IMR-90 (cell line): ENCODE measurements at regions not wholly inside any gene's neighbourhood (a gene's known extent, or its start where the extent isn't known, plus 50 kb on each side); places are given as distances from the start of the nearest gene placed in this dataset.

Source experiments
- ATAC-seq: fragments of 200-7000 bp; cut with Tn5 transposase; 2 replicates; pipeline ENCODE4 v1.9.1; 2020; ENCODE audit warnings: low read depth, mild to moderate bottlenecking, moderate library complexity
- BruUV-seq: library from RNA; stranded (reverse); fragments of 400-500 nt; replicated peaks from 2 replicates; lab custom pipeline; 2021; lab: Mats Ljungman, UMichigan
- CTCF ChIA-PET: fragments of 300-600 bp; formaldehyde crosslinking; extraction: SDS; loops from one replicate; lab custom pipeline; 2021; ENCODE audit warnings: antibody characterized with exemption; lab: Yijun Ruan, JAX
- POLR2A ChIA-PET: fragments of 300-600 bp; sonication (Branson Sonifier 250); formaldehyde crosslinking; loops from one replicate; lab custom pipeline; 2022; ENCODE audit warnings: antibody characterized with exemption; ENCODE audit not compliant: unreplicated experiment; lab: Charles Lee
- DNase-seq: peaks from one replicate; pipeline ENCODE4 v3.0.0; 2013
- H2AFZ ChIP-seq: replicated peaks from 2 replicates; pipeline ENCODE3; 2013; ENCODE audit warnings: low read length, mild to moderate bottlenecking; ENCODE audit not compliant: poor library complexity
- H2AK5ac ChIP-seq: 2 replicates; pipeline ENCODE4 v1.6.1; 2013; ENCODE audit warnings: low read depth, low read length, inconsistent platforms
- H2AK9ac ChIP-seq: replicated peaks from 2 replicates; pipeline ENCODE3; 2013; ENCODE audit warnings: mild to moderate bottlenecking, low read depth, low read length, moderate library complexity; ENCODE audit not compliant: poor library complexity
- H2BK120ac ChIP-seq: 2 replicates; pipeline ENCODE4 v1.6.1; 2013; ENCODE audit warnings: low read depth, low read length, inconsistent platforms
- H2BK15ac ChIP-seq: 3 replicates; pipeline ENCODE4 v1.6.1; 2013; ENCODE audit warnings: low read depth, low read length, inconsistent platforms
- H2BK20ac ChIP-seq: 2 replicates; pipeline ENCODE4 v1.6.1; 2013; ENCODE audit warnings: low read depth, mild to moderate bottlenecking, inconsistent platforms, low read length, moderate library complexity
- H2BK5ac ChIP-seq: 2 replicates; pipeline ENCODE4 v1.6.1; 2013; ENCODE audit warnings: mild to moderate bottlenecking, low read depth, low read length, inconsistent platforms; ENCODE audit not compliant: poor library complexity, severe bottlenecking
- H3K14ac ChIP-seq: replicated peaks from 2 replicates; pipeline ENCODE4 v1.6.1; 2013; ENCODE audit warnings: low read depth, low read length, inconsistent platforms
- H3K18ac ChIP-seq: 2 replicates; pipeline ENCODE4 v1.6.1; 2013; ENCODE audit warnings: low read depth, low read length, control low read depth
- H3K23ac ChIP-seq: 2 replicates; pipeline ENCODE4 v1.6.1; 2013; ENCODE audit warnings: low read depth, low read length, inconsistent platforms
- H3K27ac ChIP-seq: 2 replicates; pipeline ENCODE4 v1.5.1; 2013; ENCODE audit warnings: mild to moderate bottlenecking, control low read depth, low read length; ENCODE audit not compliant: insufficient read depth
- H3K27me3 ChIP-seq: 2 replicates; pipeline ENCODE4 v1.6.1; 2013; ENCODE audit warnings: low read length; ENCODE audit not compliant: control insufficient read depth, insufficient read depth
- H3K36me3 ChIP-seq: 2 replicates; pipeline ENCODE4 v1.6.1; 2013; ENCODE audit warnings: low read length, mixed read lengths; ENCODE audit not compliant: control insufficient read depth, insufficient read depth
- H3K4ac ChIP-seq: 2 replicates; pipeline ENCODE4 v1.6.1; 2013; ENCODE audit warnings: low read depth, low read length, inconsistent platforms
- H3K4me1 ChIP-seq: 2 replicates; pipeline ENCODE4 v1.6.1; 2013; ENCODE audit warnings: low read length, mixed read lengths; ENCODE audit not compliant: control insufficient read depth, insufficient read depth
- H3K4me2 ChIP-seq: 2 replicates; pipeline ENCODE4 v1.6.1; 2013; ENCODE audit warnings: low read depth, mild to moderate bottlenecking, control low read depth, low read length, moderate library complexity
- H3K4me3 ChIP-seq: 2 replicates; pipeline ENCODE4 v1.5.1; 2013; ENCODE audit warnings: low read depth, mild to moderate bottlenecking, control low read depth, low read length, moderate library complexity; ENCODE audit not compliant: insufficient read depth
- H3K56ac ChIP-seq: 2 replicates; pipeline ENCODE4 v1.6.1; 2013; ENCODE audit warnings: low read length, inconsistent platforms; ENCODE audit not compliant: insufficient read depth; ENCODE audit errors: extremely low read depth
- H3K79me1 ChIP-seq, 2 experiments: 2 replicates each; pipeline ENCODE4 v1.6.1; 2013; ENCODE audit warnings: low read length in 2 of 2, inconsistent platforms in 1 of 2, low read depth in 1 of 2
- H3K9ac ChIP-seq: 2 replicates; pipeline ENCODE4 v1.6.1; 2013; ENCODE audit warnings: low read depth, low read length, control low read depth
- H3K9me1 ChIP-seq: 2 replicates; pipeline ENCODE4 v1.6.1; 2013; ENCODE audit warnings: low read length, inconsistent platforms; ENCODE audit not compliant: insufficient read depth
- H3K9me3 ChIP-seq: 2 replicates; pipeline ENCODE4 v1.6.1; 2013; ENCODE audit warnings: low read length; ENCODE audit not compliant: control insufficient read depth, insufficient read depth
- H4K20me1 ChIP-seq: 2 replicates; pipeline ENCODE4 v1.6.1; 2013; ENCODE audit warnings: low read length, inconsistent platforms; ENCODE audit not compliant: insufficient read depth
- H4K5ac ChIP-seq: 2 replicates; pipeline ENCODE4 v1.6.1; 2013; ENCODE audit warnings: mild to moderate bottlenecking, low read depth, low read length, control low read depth
- H4K8ac ChIP-seq, 2 experiments: 2 replicates each; pipeline ENCODE4 v1.6.1; 2013; ENCODE audit warnings: low read depth in 2 of 2, low read length in 2 of 2, control low read depth in 1 of 2, inconsistent platforms in 1 of 2
- H4K91ac ChIP-seq: 2 replicates; pipeline ENCODE4 v1.6.1; 2013; ENCODE audit warnings: low read depth, low read length, inconsistent platforms; ENCODE audit not compliant: insufficient read depth
- CEBPB ChIP-seq: IDR thresholded peaks from 2 replicates; pipeline ENCODE4 v1.6.1; 2012; ENCODE audit warnings: low read depth, low read length, improper control_type of control experiment
- CHD1 ChIP-seq: IDR thresholded peaks from 2 replicates; pipeline ENCODE4 v1.6.1; 2012; ENCODE audit warnings: low read depth, low read length, improper control_type of control experiment
- MAFK ChIP-seq: IDR thresholded peaks from 2 replicates; pipeline ENCODE4 v1.6.1; 2012; ENCODE audit warnings: low read depth, low read length, improper control_type of control experiment
- MAZ ChIP-seq: IDR thresholded peaks from 2 replicates; pipeline ENCODE4 v1.6.1; 2012; ENCODE audit warnings: low read depth, mild to moderate bottlenecking, low read length, improper control_type of control experiment, moderate library complexity, borderline replicate concordance
- MXI1 ChIP-seq: IDR thresholded peaks from 2 replicates; pipeline ENCODE4 v1.6.1; 2012; ENCODE audit warnings: low read depth, mild to moderate bottlenecking, low read length, moderate library complexity, borderline replicate concordance
- NFE2L2 ChIP-seq: fragments of 150-350 bp; IDR thresholded peaks from 2 replicates; pipeline ENCODE4 v1.6.1; 2016; ENCODE audit warnings: low read depth, mild to moderate bottlenecking, low read length
- POLR2A ChIP-seq: IDR thresholded peaks from 2 replicates; pipeline ENCODE4 v1.6.1; 2012; ENCODE audit warnings: mild to moderate bottlenecking, low read depth, low read length
- RAD21 ChIP-seq: IDR thresholded peaks from 2 replicates; pipeline ENCODE4 v1.6.1; 2012; ENCODE audit warnings: low read length, improper control_type of control experiment
- RFX5 ChIP-seq: IDR thresholded peaks from 2 replicates; pipeline ENCODE4 v1.8.0; 2012; ENCODE audit warnings: low read depth, mild to moderate bottlenecking, low read length, moderate library complexity
- SMC3 ChIP-seq: fragments of 150-350 bp; IDR thresholded peaks from 2 replicates; pipeline ENCODE4 v1.6.1; 2016; ENCODE audit warnings: low read depth, mild to moderate bottlenecking, antibody characterized with exemption, low read length, moderate library complexity
- WGBS, 2 experiments: methylation state at CpG; one replicate each; pipeline versions ENCODE4 v1.1.5 to v1.1.7; 2013; ENCODE audit warnings: missing lambda C conversion rate in 2 of 2; ENCODE audit not compliant: insufficient read length in 1 of 2; ENCODE audit errors: extremely low coverage in 2 of 2; 5-methylcytosine and 5-hydroxymethylcytosine counted together
- dilution Hi-C: fragments of 300-500 bp; cut with HindIII; formaldehyde crosslinking; loops from one replicate; pipeline ENCODE4 v1.14.3; 2018; ENCODE audit warnings: low sequenced_read_pairs; ENCODE audit not compliant: unreplicated experiment
- in situ Hi-C: fragments of 300-500 bp; cut with MboI; formaldehyde crosslinking; loops from 3 replicates; pipeline ENCODE4 v1.14.3; 2019; ENCODE audit warnings: low sequenced_read_pairs, inconsistent platforms, mixed read lengths
- intact Hi-C: fragments of 100-400 bp; cut with micrococcal nuclease; formaldehyde crosslinking; loops from 2 replicates; pipeline ENCODE4 v1.10.0; 2022
- TF ChIP-seq, protein P1 (sequence below): fragments of 150-350 bp; IDR thresholded peaks from 2 replicates; pipeline ENCODE4 v1.6.1; 2017; ENCODE audit warnings: mild to moderate bottlenecking, antibody characterized with exemption, low read length, low read depth
- TF ChIP-seq, protein P2 (sequence below): conservative IDR thresholded peaks from 2 replicates; pipeline ENCODE4 v1.5.1; 2012; ENCODE audit warnings: mild to moderate bottlenecking, low read depth, low read length, improper control_type of control experiment

DNA sequence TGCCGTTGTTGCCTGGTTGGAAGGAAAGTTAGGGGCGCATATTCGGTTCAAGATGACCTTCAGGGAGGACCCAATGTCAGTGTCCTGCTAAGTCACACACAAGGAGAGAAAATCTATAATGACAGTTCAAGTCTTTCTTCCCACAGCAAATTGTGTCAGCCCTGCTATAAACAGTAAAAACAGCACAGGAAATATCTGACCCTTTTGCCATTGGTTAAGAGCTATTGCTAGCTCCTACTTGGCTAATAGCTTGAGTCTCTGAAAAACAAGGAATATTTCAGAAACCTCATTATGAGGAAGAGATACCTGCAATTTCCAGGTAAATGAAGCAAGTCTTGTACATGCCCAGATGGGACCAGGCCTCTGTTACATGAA is 175.6 kb downstream of the SKIDA1 start:
- Histone ChIP-seq H4K5ac (no peak overlapping the region), H3K18ac (no peak overlapping the region; the same call in 1 of the 2 replicates), H3K4me1 (peaks cover 3% of the 10 kb centered on the region), H3K9ac (no peak overlapping the region), H2BK20ac (no peak overlapping the region; the same call in none of the 2 replicates), H3K23ac (peak overlapping the region; percentile 28; the same call in 1 of the 2 replicates), H3K56ac (no peak overlapping the region), H3K4ac (no peak overlapping the region), H2BK5ac (peak overlapping the region; percentile 30), H2AK9ac (no peak overlapping the region), H3K27ac (no peak overlapping the region), H4K20me1 (peaks cover 7% of the 10 kb centered on the region; the same call in 1 of the 2 replicates), H3K9me1 (no peaks in the 10 kb centered on the region), H3K4me3 (no peak overlapping the region), H2AFZ (no peak overlapping the region), H2BK120ac (no peak overlapping the region), H3K27me3 (no peaks in the 10 kb centered on the region), H3K79me1 (no peaks in the 10 kb centered on the region), H4K91ac (no peak overlapping the region), H3K14ac (no peak overlapping the region), H2BK15ac (0 out of 3 replicates have a peak overlapping the region, but pooled peaks have one; percentile 33), H3K9me3 (peaks cover 4% of the 10 kb centered on the region; the same call in 1 of the 2 replicates), H3K4me2 (peak overlapping the region; percentile 34), H3K36me3 (no peaks in the 10 kb centered on the region), H4K8ac (0 out of 4 replicates have a peak overlapping the region, but pooled peaks of 1 of the 2 experiments have one; percentile 14), H2AK5ac (no peak overlapping the region)
- dilution Hi-C loops: no loop called here
- ATAC-seq (peak; percentile 69), DNase-seq (no peak)
- ChIA-PET POLR2A (no interaction called here), CTCF (interaction anchor here (1.0 kb wide), 1 partner anchor 71 kb away, joined by 3 read pairs; no protein-coding TSS in a partner anchor)
- BruUV-seq: no TSS peak
- in situ Hi-C loops: no loop called here
- WGBS, 2 experiments: no CpG with 5 or more reads among the region's 3 CpGs
- intact Hi-C loops: no loop called here
- TF ChIP-seq RAD21 (no peak), CHD1 (no peak), CEBPB (no peak), NFE2L2 (no peak), MAFK (no peak), MAZ (no peak), SMC3 (no peak), MXI1 (no peak), RFX5 (no peak), POLR2A (no peak)
- TF ChIP-seq, protein P1, sequence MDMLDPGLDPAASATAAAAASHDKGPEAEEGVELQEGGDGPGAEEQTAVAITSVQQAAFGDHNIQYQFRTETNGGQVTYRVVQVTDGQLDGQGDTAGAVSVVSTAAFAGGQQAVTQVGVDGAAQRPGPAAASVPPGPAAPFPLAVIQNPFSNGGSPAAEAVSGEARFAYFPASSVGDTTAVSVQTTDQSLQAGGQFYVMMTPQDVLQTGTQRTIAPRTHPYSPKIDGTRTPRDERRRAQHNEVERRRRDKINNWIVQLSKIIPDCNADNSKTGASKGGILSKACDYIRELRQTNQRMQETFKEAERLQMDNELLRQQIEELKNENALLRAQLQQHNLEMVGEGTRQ: no peak
- TF ChIP-seq, protein P2, sequence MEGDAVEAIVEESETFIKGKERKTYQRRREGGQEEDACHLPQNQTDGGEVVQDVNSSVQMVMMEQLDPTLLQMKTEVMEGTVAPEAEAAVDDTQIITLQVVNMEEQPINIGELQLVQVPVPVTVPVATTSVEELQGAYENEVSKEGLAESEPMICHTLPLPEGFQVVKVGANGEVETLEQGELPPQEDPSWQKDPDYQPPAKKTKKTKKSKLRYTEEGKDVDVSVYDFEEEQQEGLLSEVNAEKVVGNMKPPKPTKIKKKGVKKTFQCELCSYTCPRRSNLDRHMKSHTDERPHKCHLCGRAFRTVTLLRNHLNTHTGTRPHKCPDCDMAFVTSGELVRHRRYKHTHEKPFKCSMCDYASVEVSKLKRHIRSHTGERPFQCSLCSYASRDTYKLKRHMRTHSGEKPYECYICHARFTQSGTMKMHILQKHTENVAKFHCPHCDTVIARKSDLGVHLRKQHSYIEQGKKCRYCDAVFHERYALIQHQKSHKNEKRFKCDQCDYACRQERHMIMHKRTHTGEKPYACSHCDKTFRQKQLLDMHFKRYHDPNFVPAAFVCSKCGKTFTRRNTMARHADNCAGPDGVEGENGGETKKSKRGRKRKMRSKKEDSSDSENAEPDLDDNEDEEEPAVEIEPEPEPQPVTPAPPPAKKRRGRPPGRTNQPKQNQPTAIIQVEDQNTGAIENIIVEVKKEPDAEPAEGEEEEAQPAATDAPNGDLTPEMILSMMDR: no peak
